ENCODE measurements at regions not wholly inside any gene's neighbourhood (a gene's known extent, or its start where the extent isn't known, plus 50 kb on each side); places are given as distances from the start of the nearest gene placed in this dataset.

- DNase-seq = no peak
Measured at GRCh38 chr9:118529210-118529609, 825.0 kb downstream of the TLR4 start.

DNA sequence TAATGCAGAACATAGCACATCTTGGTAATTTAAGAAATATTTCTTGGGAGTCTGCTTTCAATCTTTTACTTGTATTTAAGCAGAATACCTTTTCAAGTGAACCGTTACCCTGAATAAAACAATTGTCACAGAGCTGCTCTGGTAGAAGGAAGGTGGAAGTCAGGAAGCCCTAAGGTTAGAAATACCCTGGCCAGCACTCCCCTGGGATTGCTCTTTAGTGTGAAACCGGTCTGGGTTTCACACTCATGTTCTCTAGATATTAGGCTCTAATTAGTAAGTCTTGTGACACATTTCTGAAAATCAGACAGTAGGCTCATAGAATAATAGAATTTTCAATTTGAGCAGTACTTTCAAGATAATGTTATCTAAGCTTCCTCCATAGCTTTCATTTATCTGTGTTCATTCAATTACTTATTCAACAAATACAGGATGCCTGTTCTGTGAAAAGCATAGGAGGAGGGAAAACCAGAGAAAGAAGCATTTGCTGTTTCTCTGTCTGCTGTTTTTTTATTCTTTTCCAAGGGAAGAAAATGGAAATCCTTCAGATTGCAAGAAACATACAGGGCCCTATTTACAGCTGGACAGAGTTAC is 825.5 kb downstream of the TLR4 start:
- no peak for DNase-seq

DNA sequence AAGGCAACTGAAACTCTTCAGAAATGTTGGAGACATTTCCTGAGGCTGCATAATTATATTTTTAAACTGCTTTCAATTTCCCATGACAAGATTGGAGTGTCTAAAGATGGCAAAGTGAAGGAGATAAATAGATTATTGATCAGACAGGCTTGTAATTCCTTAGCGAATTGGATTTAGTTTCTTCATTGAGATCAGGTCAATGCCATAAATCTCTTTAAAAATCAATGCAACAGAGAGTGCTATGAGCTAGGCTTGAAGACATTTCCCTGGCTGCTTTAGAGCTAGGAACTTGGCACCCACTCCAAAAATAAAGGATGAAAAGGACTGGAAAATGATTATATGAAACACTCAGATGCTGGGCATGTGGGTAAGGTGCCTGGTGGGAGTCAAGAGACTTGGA is 828.4 kb downstream of the TLR4 start:
- no peak for DNase-seq

DNA sequence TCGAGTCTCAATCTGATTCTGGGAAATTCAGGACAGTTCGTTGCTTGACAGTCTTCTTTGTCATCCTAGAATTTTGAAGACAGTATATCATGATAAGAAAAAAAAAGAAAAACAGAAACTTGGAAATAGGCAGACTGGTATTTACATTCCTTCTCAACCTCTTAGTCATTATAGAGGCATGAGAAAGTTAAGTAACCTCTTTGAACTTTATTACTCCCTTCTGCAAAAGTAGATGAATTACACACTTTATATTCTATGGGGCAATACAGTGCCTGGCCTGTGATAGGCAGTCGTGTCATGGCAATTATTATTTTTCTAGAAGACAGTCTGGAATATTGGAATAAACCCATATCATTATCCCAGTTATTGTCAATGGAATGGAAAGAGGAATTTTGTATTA is 828.9 kb downstream of the TLR4 start:
- DNase-seq = no peak

- no peak for DNase-seq
Measured at GRCh38 chr9:118533850-118534249, 829.6 kb downstream of the TLR4 start.

DNA sequence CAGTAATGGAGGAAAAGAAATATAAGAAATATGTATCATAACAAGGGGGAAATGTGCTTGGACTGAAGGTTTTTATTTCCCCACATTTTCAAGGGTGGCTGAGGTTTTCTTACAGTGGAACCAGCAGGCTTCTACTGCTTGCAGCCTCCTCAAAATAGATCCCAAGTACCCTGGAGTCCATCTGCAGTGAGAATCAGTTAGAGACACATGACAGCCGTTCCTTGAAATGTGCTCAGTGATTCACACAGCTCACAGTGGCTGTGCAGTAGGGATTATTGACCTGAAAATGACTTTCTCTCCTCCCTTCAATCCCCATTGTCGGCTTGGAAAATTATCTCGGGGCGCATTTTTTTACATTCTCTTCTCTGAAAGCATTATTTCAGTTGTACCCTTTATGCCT is 832.0 kb downstream of the TLR4 start:
- no peak for DNase-seq

DNA sequence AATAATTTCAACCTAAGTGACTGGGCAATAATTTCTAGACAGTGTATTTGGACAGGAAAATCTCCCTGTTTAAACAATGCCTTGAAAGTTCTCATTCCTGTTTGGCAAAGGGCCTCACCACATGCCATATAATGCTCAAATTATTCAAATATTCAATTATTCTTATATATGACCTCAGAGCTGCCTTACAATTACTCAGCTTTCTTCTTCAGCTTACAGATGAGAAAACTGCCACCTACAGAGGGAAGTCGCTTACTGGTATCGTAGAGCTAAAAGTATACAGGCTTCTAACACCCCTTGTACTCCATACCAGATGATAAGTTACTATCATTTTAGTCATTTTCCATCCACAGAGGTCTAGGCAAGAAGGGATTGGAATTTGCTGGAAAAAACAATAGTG is 830.3 kb downstream of the BRINP1 start:
- no peak for DNase-seq

- no peak for DNase-seq
Measured at GRCh38 chr9:118553465-118553864, 815.8 kb downstream of the BRINP1 start.

GRCh38 chr9:118554987-118555386 is 814.2 kb downstream of the BRINP1 start:
- DNase-seq = no peak

DNA sequence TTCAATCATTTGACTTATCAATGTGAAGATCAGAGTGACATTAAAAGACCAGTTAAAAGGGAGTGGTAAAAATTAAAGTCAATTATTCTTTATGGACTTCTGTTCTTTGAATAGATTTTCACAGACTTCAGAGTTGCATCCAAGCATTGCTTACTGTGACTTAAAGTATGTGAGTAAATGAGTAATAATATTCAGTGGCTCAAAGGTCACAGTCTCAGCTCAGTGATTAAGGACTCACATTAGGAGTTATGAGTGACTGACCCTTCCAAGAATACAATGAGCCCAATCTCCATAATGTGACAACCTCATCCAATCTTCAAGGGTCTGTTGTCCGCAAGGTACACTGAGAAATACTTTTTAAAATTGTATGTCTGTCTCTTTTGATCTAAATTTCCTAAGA is 811.2 kb downstream of the BRINP1 start:
- DNase-seq = no peak

DNA sequence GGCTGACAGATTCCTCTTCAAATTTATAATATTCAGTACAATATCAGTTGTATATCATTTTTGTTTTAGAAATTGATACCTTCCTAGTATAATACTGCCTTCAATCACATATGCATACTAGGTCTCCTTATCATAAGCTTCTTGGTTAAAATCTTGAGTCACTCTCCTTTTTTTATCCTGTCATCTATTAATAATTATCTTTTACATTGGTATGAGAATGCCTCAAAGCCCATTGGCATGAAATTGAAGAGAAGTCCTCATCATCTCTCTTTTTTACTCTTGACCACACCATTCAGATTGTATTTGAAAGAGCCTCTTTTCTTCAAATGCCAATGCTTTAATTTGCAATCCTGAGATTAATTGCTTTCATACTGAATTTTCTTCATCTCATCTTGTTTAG is 810.3 kb downstream of the BRINP1 start:
- DNase-seq = no peak

DNA sequence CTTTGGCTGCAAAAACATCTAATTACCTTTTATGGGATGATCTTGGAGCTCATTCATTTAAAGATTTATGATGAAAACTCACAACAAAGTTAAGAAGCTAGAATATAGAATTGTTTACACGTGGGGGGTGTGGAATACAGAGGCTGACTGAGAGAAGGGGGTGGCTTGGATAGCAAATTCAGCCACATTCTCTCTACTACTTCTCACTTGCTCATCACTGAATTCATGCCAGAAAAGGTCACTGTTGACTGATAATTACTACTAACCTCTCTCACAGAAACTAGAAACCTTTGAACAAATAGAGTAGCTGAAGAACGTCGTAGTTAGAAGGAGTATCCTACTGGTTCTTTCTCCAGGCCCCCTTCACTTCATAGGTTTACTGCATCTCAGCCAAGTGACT is 808.2 kb downstream of the BRINP1 start:
- DNase-seq = no peak

- DNase-seq = no peak
Measured at GRCh38 chr9:118563677-118564076, 805.6 kb downstream of the BRINP1 start.

DNA sequence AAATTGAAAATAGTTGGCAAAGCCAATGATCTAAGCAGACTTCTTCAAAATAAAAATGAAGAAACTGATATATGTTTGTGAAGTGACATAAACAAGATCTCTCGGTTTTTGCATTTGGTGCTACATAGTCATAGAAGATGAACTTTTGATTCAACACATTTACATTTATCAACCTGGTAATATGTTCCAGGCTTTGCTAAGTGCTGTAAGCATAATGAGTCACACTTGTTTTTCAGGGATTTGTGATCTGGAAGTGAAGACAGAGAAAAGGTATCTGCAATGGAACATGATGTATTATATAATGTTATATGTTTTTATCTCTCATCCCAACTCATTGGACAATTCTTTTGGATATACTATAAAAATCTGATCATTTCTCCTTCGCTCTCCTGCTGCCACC is 801.4 kb downstream of the BRINP1 start:
- no peak for DNase-seq

GRCh38 chr9:118568704-118569103 is 800.5 kb downstream of the BRINP1 start:
- DNase-seq = no peak

DNA sequence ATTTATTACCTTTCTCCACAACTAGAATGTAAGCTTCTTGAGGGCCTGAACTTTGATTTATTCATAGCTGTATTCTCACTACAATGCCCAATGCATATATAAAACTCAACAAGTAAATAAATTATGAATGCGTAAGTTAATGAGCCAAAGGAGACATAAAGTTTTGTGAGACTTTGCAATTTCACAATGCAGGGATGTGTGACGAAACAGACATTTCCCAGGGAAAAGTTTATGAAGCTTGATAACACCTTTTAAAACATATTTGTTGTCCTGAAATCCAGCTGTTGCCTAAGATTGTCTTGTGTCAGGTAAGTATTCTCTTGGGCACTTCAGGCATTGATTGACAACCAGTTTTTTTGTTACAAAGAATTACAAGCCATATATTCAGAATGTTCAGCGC is 800.1 kb downstream of the BRINP1 start:
- DNase-seq = no peak

GRCh38 chr9:118570066-118570465 is 799.2 kb downstream of the BRINP1 start:
- no peak for DNase-seq

DNA sequence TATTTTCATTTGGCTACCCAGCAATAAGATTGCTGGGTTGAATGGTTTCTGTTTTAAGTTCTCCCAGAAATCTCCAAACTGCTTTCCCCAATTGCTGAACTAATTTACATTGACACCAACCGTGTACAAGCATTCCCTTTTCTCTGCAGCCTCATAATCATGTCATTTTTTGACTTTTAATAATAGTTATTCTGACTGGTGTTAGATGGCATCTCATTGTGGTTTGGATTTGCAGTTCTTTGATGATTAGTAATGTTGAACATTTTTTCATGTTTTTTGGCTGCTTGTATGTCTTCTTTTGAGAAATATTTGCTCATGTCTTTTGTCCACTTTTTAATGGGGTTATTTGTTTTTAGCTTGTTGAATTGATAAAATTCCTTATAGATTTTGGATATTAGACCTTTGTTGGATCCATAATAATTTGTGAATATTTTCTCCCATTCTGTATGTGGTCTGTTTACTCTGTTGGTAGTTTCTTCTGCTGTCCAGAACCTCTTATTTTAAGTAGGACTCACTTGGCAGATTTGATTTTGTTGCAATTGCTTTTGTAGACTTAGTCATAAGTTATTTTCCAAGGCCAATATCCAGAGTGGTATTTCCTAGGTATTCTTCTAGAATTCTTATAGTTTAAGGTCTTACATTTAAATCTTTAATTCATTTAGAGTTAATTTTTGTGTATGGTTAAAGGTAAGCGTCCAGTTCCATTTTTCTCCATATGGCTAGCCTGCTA is 793.7 kb downstream of the BRINP1 start:
- DNase-seq = no peak

DNA sequence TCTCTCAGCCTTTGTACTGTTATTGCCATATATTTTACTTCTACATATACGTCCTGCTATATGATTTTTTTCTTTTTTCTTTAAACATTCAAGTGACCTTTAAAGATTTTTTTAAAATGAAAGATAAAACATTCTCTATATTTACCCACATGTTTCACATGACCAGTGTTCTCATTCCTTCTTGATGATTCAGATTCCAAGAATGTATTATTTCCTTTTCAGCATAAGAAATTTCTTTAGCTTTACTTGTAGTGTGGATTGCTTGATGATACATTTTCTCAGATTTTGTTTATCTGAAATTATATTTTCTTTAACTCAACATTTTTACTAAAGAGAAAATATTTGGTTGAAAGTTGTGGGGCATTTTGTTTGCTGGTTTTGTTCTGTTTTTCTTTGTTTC is 792.1 kb downstream of the BRINP1 start:
- no peak for DNase-seq

- no peak for DNase-seq
Measured at GRCh38 chr9:118578467-118578866, 790.8 kb downstream of the BRINP1 start.

- no peak for DNase-seq
Measured at GRCh38 chr9:118583414-118583813, 785.8 kb downstream of the BRINP1 start.

DNA sequence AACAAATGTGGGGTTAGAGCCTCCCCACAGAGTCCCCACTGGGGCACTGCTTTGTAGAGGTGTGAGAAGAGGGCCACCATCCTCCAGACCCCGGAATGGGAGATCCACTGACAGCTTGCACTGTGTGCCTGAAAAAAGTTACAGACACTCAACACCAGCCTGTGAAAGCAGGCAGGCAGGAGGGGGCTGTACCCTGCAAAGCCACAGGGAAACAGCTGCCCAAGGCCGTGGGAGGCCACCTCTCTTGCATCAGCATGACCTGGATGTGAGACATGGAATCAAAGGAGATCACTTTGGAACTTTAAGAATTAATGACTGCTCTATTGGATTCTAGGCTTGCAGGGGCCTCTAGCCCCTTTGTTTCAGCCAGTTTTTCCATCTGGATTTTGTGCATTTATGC is 782.3 kb downstream of the BRINP1 start:
- no peak for DNase-seq

- no peak for DNase-seq
Measured at GRCh38 chr9:118594428-118594827, 774.8 kb downstream of the BRINP1 start.

- no peak for DNase-seq
Measured at GRCh38 chr9:118595719-118596305, 773.4 kb downstream of the BRINP1 start.
